ENCODE measurements at regions not wholly inside any gene's neighbourhood (a gene's known extent, or its start where the extent isn't known, plus 50 kb on each side); places are given as distances from the start of the nearest gene placed in this dataset.

GRCh38 chr4:55291227-55291640 is 54.8 kb upstream of the SRD5A3 start:
- H3K9me1 ChIP-seq (replicated peaks; ENCODE audit: control insufficient read depth, extremely low read depth, insufficient read depth, low read length): no peaks in the 10 kb centered on the region
- no peaks in the 10 kb centered on the region for H3K36me3 ChIP-seq (ENCODE audit: control insufficient read depth in 2 of 2, extremely low read depth in 1 of 2, insufficient read depth in 2 of 2, low read length in 2 of 2)
- ChIA-PET POLR2A (interaction anchor here (0.7 kb wide), 1 partner anchor 94 kb away, joined by 7 read pairs; no protein-coding TSS in a partner anchor), CTCF (interaction anchor here (1.4 kb wide), 1 partner anchor 133 kb away, joined by 3 read pairs; no protein-coding TSS in a partner anchor)
- H4K20me1 ChIP-seq (replicated peaks; ENCODE audit: control insufficient read depth, extremely low read depth, insufficient read depth, low read length): no peaks in the 10 kb centered on the region
- no TSS peak for BruUV-seq (replicated peaks)
- no peak overlapping the region for H3K4me2 ChIP-seq (ENCODE audit: insufficient read depth, low read length)
- dilution Hi-C loops (cut with MboI; ENCODE audit: extremely low pct_ligation_motif_present, low sequenced_read_pairs): no loop called here
- H3K4me3 ChIP-seq (replicated peaks in 1 of 3; ENCODE audit: insufficient read depth in 1 of 3, low read depth in 1 of 3, low read length in 3 of 3): no peak overlapping the region
- H3K27me3 ChIP-seq (ENCODE audit: control insufficient read depth in 2 of 2, insufficient read depth in 2 of 2, low read length in 2 of 2): peaks cover 0 to 4% of the 10 kb centered on the region in 2 experiments
- H3K27ac ChIP-seq (ENCODE audit: insufficient read depth, low read depth, low read length): no peak overlapping the region
- H3K4me1 ChIP-seq (ENCODE audit: control insufficient read depth, extremely low read depth, insufficient read depth, low read length): peaks cover 16% of the 10 kb centered on the region
- TF ChIP-seq, protein P1, sequence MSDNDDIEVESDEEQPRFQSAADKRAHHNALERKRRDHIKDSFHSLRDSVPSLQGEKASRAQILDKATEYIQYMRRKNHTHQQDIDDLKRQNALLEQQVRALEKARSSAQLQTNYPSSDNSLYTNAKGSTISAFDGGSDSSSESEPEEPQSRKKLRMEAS (IDR thresholded peaks at IDR 0.05; ENCODE audit: insufficient read depth, insufficient read length): no peak
- TF ChIP-seq POLR2AphosphoS5 (IDR thresholded peaks at IDR 0.05; ENCODE audit: insufficient read depth, low read depth, low read length) (no peak), MYC (IDR thresholded peaks at IDR 0.05; ENCODE audit: low read depth, low read length) (no peak), POLR2A (IDR thresholded peaks at IDR 0.05; ENCODE audit: low read depth, low read length) (no peak), FOS (IDR thresholded peaks at IDR 0.05; ENCODE audit: borderline replicate concordance, insufficient read depth, low read length) (no peak), EZH2 (IDR thresholded peaks at IDR 0.05; ENCODE audit: borderline replicate concordance, low read depth, low read length, severe bottlenecking) (no peak), JUN (IDR thresholded peaks at IDR 0.05; ENCODE audit: borderline replicate concordance, insufficient read depth, insufficient read length, low read depth) (no peak), GATA2 (IDR thresholded peaks at IDR 0.05; ENCODE audit: insufficient read depth, insufficient read length, low read depth, low read length) (no peak)
- TF ChIP-seq, protein P2, sequence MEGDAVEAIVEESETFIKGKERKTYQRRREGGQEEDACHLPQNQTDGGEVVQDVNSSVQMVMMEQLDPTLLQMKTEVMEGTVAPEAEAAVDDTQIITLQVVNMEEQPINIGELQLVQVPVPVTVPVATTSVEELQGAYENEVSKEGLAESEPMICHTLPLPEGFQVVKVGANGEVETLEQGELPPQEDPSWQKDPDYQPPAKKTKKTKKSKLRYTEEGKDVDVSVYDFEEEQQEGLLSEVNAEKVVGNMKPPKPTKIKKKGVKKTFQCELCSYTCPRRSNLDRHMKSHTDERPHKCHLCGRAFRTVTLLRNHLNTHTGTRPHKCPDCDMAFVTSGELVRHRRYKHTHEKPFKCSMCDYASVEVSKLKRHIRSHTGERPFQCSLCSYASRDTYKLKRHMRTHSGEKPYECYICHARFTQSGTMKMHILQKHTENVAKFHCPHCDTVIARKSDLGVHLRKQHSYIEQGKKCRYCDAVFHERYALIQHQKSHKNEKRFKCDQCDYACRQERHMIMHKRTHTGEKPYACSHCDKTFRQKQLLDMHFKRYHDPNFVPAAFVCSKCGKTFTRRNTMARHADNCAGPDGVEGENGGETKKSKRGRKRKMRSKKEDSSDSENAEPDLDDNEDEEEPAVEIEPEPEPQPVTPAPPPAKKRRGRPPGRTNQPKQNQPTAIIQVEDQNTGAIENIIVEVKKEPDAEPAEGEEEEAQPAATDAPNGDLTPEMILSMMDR (IDR thresholded peaks at IDR 0.05; ENCODE audit: extremely low read depth in 1 of 2, insufficient read depth in 1 of 2, low read depth in 1 of 2, low read length in 2 of 2): no peak
- DNase-seq (ENCODE audit: low read depth, low spot score): no peak
- intact Hi-C loops (cut with micrococcal nuclease): no loop called here
- no peak for FAIRE-seq
- H3K9ac ChIP-seq (replicated peaks; ENCODE audit: extremely low read depth, insufficient read depth, low read length): no peak overlapping the region
- no peak overlapping the region for H2AFZ ChIP-seq (ENCODE audit: low read depth, low read length)
- no peaks in the 10 kb centered on the region for H3K79me2 ChIP-seq (ENCODE audit: control insufficient read depth, insufficient read depth, low read length)
- H3K9me3 ChIP-seq (replicated peaks; ENCODE audit: control insufficient read depth, insufficient read depth, low read length): no peaks in the 10 kb centered on the region

All from endothelial cell of umbilical vein (primary cell).